Mesenchymal stem cell (in vitro differentiated cells and primary cell): ENCODE measurements at regions not wholly inside any gene's neighbourhood (a gene's known extent, or its start where the extent isn't known, plus 50 kb on each side); places are given as distances from the start of the nearest gene placed in this dataset.
A peak's percentile ranks its signal among the peaks of the same experiment; 100 is the strongest.

Source experiments
- DNase-seq: peaks from one replicate; pipeline ENCODE4 v3.0.0-alpha.2; 2013
- H2AFZ ChIP-seq: one replicate; pipeline ENCODE4 v1.6.1; 2013; ENCODE audit warnings: low read depth, mild to moderate bottlenecking, control low read depth, inconsistent platforms, low read length, moderate library complexity
- H2AK5ac ChIP-seq: 2 replicates; pipeline ENCODE4 v1.6.1; 2013; ENCODE audit warnings: low read length, moderate library complexity, mild to moderate bottlenecking, inconsistent platforms; ENCODE audit not compliant: severe bottlenecking
- H2BK120ac ChIP-seq: one replicate; pipeline ENCODE4 v1.6.1; 2013; ENCODE audit warnings: low read depth, mild to moderate bottlenecking, inconsistent platforms, low read length, moderate library complexity
- H2BK12ac ChIP-seq, 2 experiments: one replicate each; pipeline ENCODE4 v1.6.1; 2013; ENCODE audit warnings: inconsistent platforms in 2 of 2, low read length in 2 of 2, mild to moderate bottlenecking in 2 of 2, moderate library complexity in 2 of 2, control low read depth in 1 of 2
- H2BK15ac ChIP-seq: one replicate; pipeline ENCODE4 v1.6.1; 2013; ENCODE audit warnings: mild to moderate bottlenecking, low read depth, inconsistent platforms; ENCODE audit not compliant: poor library complexity, severe bottlenecking
- H2BK5ac ChIP-seq: 2 replicates; pipeline ENCODE4 v1.6.1; 2013; ENCODE audit warnings: low read depth, mild to moderate bottlenecking, low read length, control low read depth, inconsistent platforms; ENCODE audit not compliant: poor library complexity, severe bottlenecking
- H3K14ac ChIP-seq, 2 experiments: one replicate each; pipeline ENCODE4 v1.6.1; 2013; ENCODE audit warnings: inconsistent platforms in 2 of 2, low read length in 2 of 2, control low read depth in 1 of 2, mild to moderate bottlenecking in 1 of 2, moderate library complexity in 1 of 2
- H3K18ac ChIP-seq, 2 experiments: one replicate each; pipeline ENCODE4 v1.6.1; 2013; ENCODE audit warnings: inconsistent platforms in 2 of 2, low read length in 2 of 2, control low read depth in 1 of 2, low read depth in 1 of 2, mild to moderate bottlenecking in 1 of 2
- H3K23ac ChIP-seq, 2 experiments: one replicate each; pipeline ENCODE4 v1.6.1; 2013; ENCODE audit warnings: inconsistent platforms in 2 of 2, low read length in 2 of 2, mild to moderate bottlenecking in 2 of 2, moderate library complexity in 2 of 2, control low read depth in 1 of 2
- H3K27ac ChIP-seq: 2 replicates; pipeline ENCODE4 v1.5.1; 2013; ENCODE audit warnings: mild to moderate bottlenecking, moderate library complexity, low read length, control low read depth, inconsistent platforms; ENCODE audit not compliant: poor library complexity, severe bottlenecking
- H3K27me3 ChIP-seq, 2 experiments: 2 replicates each; pipeline versions ENCODE4 v1.6.1 to v1.7.0; 2013; ENCODE audit warnings: low read length in 2 of 2, mild to moderate bottlenecking in 2 of 2, moderate library complexity in 2 of 2, control low read depth in 1 of 2, inconsistent platforms in 1 of 2; ENCODE audit not compliant: control insufficient read depth in 1 of 2, insufficient read depth in 1 of 2
- H3K36me3 ChIP-seq, 2 experiments: 2 replicates each; pipeline versions ENCODE4 v1.6.1 to v1.7.0; 2013; ENCODE audit warnings: low read length in 2 of 2, control low read depth in 1 of 2, inconsistent platforms in 1 of 2, low read depth in 1 of 2, mild to moderate bottlenecking in 1 of 2; ENCODE audit not compliant: insufficient read depth in 2 of 2, control insufficient read depth in 1 of 2
- H3K4ac ChIP-seq, 2 experiments: one replicate each; pipeline ENCODE4 v1.6.1; 2013; ENCODE audit warnings: inconsistent platforms in 2 of 2, low read length in 2 of 2, mild to moderate bottlenecking in 2 of 2, moderate library complexity in 2 of 2, control low read depth in 1 of 2, low read depth in 1 of 2
- H3K4me1 ChIP-seq: 2 replicates; pipeline ENCODE4 v1.6.1; 2013; ENCODE audit warnings: low read depth, low read length, control low read depth; ENCODE audit not compliant: control insufficient read depth, insufficient read depth
- H3K4me2 ChIP-seq: 2 replicates; pipeline ENCODE4 v1.6.1; 2013; ENCODE audit warnings: low read length, mild to moderate bottlenecking, inconsistent platforms; ENCODE audit not compliant: poor library complexity, severe bottlenecking
- H3K4me3 ChIP-seq, 2 experiments: 2 replicates each; pipeline versions ENCODE4 v1.5.1 to v1.7.0; 2013; ENCODE audit warnings: low read length in 2 of 2, mild to moderate bottlenecking in 2 of 2, control low read depth in 1 of 2, low read depth in 1 of 2; ENCODE audit not compliant: insufficient read depth in 1 of 2
- H3K79me1 ChIP-seq: replicated peaks from 2 replicates; pipeline ENCODE4 v1.6.1; 2013; ENCODE audit warnings: mild to moderate bottlenecking, control low read depth, low read length, inconsistent platforms; ENCODE audit not compliant: poor library complexity, severe bottlenecking
- H3K9ac ChIP-seq: 2 replicates; pipeline ENCODE4 v1.7.0; 2013; ENCODE audit warnings: mild to moderate bottlenecking, low read length, moderate library complexity
- H3K9me3 ChIP-seq: 2 replicates; pipeline ENCODE4 v1.7.0; 2013; ENCODE audit warnings: mild to moderate bottlenecking, low read length; ENCODE audit not compliant: control insufficient read depth
- H4K8ac ChIP-seq: one replicate; pipeline ENCODE4 v1.6.1; 2013; ENCODE audit warnings: inconsistent platforms, mild to moderate bottlenecking, low read length, moderate library complexity
- H4K91ac ChIP-seq: one replicate; pipeline ENCODE4 v1.6.1; 2013; ENCODE audit warnings: mild to moderate bottlenecking, low read length, inconsistent platforms
- WGBS: methylation state at CpG from one replicate; pipeline ENCODE4 v1.1.7; 2013; ENCODE audit warnings: mixed read lengths; 5-methylcytosine and 5-hydroxymethylcytosine counted together

GRCh38 chr10:9615189-9615588 lies 1402.5 kb upstream of the CELF2 start:
- peak overlapping the region in 1 of 2 experiments; percentile 52 for H2BK12ac ChIP-seq
- no peak overlapping the region for H2BK15ac ChIP-seq
- no peak overlapping the region for H3K4ac ChIP-seq
- no peaks in the 10 kb centered on the region for H3K79me1 ChIP-seq
- H3K18ac ChIP-seq, result no peak overlapping the region
- no peak overlapping the region for H3K27ac ChIP-seq
- H3K36me3 ChIP-seq, result no peaks in the 10 kb centered on the region
- H4K8ac ChIP-seq, result peak overlapping the region; percentile 41
- H4K91ac ChIP-seq, result no peak overlapping the region
- peaks cover 5% of the 10 kb centered on the region for H3K9me3 ChIP-seq
- H3K14ac ChIP-seq, result no peak overlapping the region
- no peak overlapping the region for H2AFZ ChIP-seq
- no peak overlapping the region for H2BK5ac ChIP-seq
- no peak overlapping the region for H3K4me2 ChIP-seq
- H3K23ac ChIP-seq, result no peak overlapping the region
- H3K4me3 ChIP-seq, result no peak overlapping the region
- no peak for DNase-seq
- H2AK5ac ChIP-seq, result no peak overlapping the region
- H2BK120ac ChIP-seq, result no peak overlapping the region
- no peaks in the 10 kb centered on the region for H3K4me1 ChIP-seq
- 84% methylated on average over 3 of the region's 3 CpGs for WGBS
- H3K9ac ChIP-seq, result no peak overlapping the region
- H3K27me3 ChIP-seq, result no peaks in the 10 kb centered on the region

DNA sequence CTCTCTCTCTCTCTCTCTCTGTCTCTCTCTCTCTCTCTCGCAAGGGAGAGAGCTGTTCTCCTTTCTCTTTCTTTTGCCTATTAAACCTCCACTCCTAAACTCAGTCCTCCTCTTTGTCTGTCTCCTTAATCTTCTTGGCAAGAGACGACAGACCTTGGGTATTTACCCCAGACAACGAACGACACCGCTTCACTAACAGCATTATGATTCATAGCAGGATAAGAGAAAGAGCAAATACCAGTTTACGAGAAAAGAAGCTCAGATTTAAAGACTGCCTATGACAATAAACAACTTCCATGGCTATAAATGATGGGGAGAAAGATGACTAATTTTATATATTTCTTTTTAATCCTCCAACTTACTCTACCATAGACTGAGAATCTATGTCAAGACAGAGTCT lies 1396.5 kb upstream of the CELF2 start:
- Histone ChIP-seq H3K18ac (no peak overlapping the region), H2AK5ac (no peak overlapping the region), H3K27me3 (no peaks in the 10 kb centered on the region), H2BK120ac (peak overlapping the region; percentile 73), H2AFZ (no peak overlapping the region), H4K8ac (no peak overlapping the region), H2BK12ac (peak overlapping the region in 1 of 2 experiments; percentile 39), H3K14ac (no peak overlapping the region), H3K4me1 (no peaks in the 10 kb centered on the region), H3K9me3 (peaks cover 7% of the 10 kb centered on the region), H2BK5ac (no peak overlapping the region), H3K4me2 (no peak overlapping the region), H3K79me1 (no peaks in the 10 kb centered on the region), H3K27ac (no peak overlapping the region), H4K91ac (no peak overlapping the region), H3K9ac (no peak overlapping the region), H3K4me3 (no peak overlapping the region), H3K4ac (no peak overlapping the region), H3K23ac (no peak overlapping the region), H3K36me3 (no peaks in the 10 kb centered on the region), H2BK15ac (no peak overlapping the region)
- WGBS, result 82% methylated on average over 2 of the region's 6 CpGs
- peak; percentile 49 for DNase-seq

- Histone ChIP-seq H3K14ac (no peak overlapping the region), H4K8ac (no peak overlapping the region), H3K4me3 (no peak overlapping the region), H2BK12ac (no peak overlapping the region), H2BK5ac (no peak overlapping the region), H3K27me3 (no peaks in the 10 kb centered on the region), H2BK120ac (no peak overlapping the region), H3K18ac (no peak overlapping the region), H3K4me2 (no peak overlapping the region), H2AFZ (no peak overlapping the region), H4K91ac (no peak overlapping the region), H3K9me3 (peaks cover 2% of the 10 kb centered on the region), H2AK5ac (no peak overlapping the region), H3K23ac (no peak overlapping the region), H3K79me1 (no peaks in the 10 kb centered on the region), H3K27ac (no peak overlapping the region), H3K4me1 (no peaks in the 10 kb centered on the region), H3K4ac (no peak overlapping the region), H3K9ac (no peak overlapping the region), H3K36me3 (no peaks in the 10 kb centered on the region), H2BK15ac (no peak overlapping the region)
- peak; percentile 64 for DNase-seq
Observed at GRCh38 chr10:9625304-9625703, 1392.4 kb upstream of the CELF2 start.

- H3K27me3 ChIP-seq, result no peaks in the 10 kb centered on the region
- no peak overlapping the region for H3K4me3 ChIP-seq
- H3K9me3 ChIP-seq, result peaks cover 9% of the 10 kb centered on the region
- H3K36me3 ChIP-seq, result no peaks in the 10 kb centered on the region
- no peak overlapping the region for H3K23ac ChIP-seq
- no peak overlapping the region for H4K91ac ChIP-seq
- DNase-seq, result peak; percentile 51
- no peak overlapping the region for H4K8ac ChIP-seq
- H3K18ac ChIP-seq, result no peak overlapping the region
- no peak overlapping the region for H2BK12ac ChIP-seq
- no peak overlapping the region for H3K4me2 ChIP-seq
- no peak overlapping the region for H3K14ac ChIP-seq
- no peak overlapping the region for H3K9ac ChIP-seq
- H3K79me1 ChIP-seq, result no peaks in the 10 kb centered on the region
- no peak overlapping the region for H2AK5ac ChIP-seq
- H2BK15ac ChIP-seq, result no peak overlapping the region
- H2AFZ ChIP-seq, result no peak overlapping the region
- H3K27ac ChIP-seq, result no peak overlapping the region
- no peak overlapping the region for H2BK120ac ChIP-seq
- no peak overlapping the region for H2BK5ac ChIP-seq
- no peak overlapping the region for H3K4ac ChIP-seq
- no peaks in the 10 kb centered on the region for H3K4me1 ChIP-seq
- 40% methylated on average over 3 of the region's 3 CpGs for WGBS
Observed at GRCh38 chr10:9634466-9634865, 1383.2 kb upstream of the CELF2 start.
